ENCODE measurements at regions not wholly inside any gene's neighbourhood (a gene's known extent, or its start where the extent isn't known, plus 50 kb on each side); places are given as distances from the start of the nearest gene placed in this dataset.

GRCh38 chr19:34595683-34596082 lies 81.3 kb downstream of the SCGB2B2 start:
- no peak overlapping the region for H4K5ac ChIP-seq (ENCODE audit: insufficient read length, low read depth, low read length)
- peaks cover 60 to 86% of the 10 kb centered on the region in 2 experiments for H3K9me3 ChIP-seq (ENCODE audit: insufficient read depth in 2 of 2, low read depth in 1 of 2, low read length in 1 of 2)
- DNase-seq (ENCODE audit: low read depth in 1 of 2, low spot score in 2 of 2): no peak
- no peak overlapping the region for H3K27ac ChIP-seq (ENCODE audit: low read depth, low read length)
- H3K27me3 ChIP-seq (replicated peaks in 1 of 4; ENCODE audit: control insufficient read depth in 3 of 4, extremely low read depth in 1 of 4, insufficient read depth in 3 of 4, low read length in 3 of 4): no peaks in the 10 kb centered on the region
- CTCF ChIA-PET (ENCODE audit: partially characterized antibody): no interaction called here
- no peak overlapping the region for H3K23ac ChIP-seq (ENCODE audit: insufficient read length)
- TF ChIP-seq RBBP5 (IDR thresholded peaks at IDR 0.05; ENCODE audit: borderline replicate concordance, low read depth, low read length) (no peak), ATF2 (IDR thresholded peaks at IDR 0.05; ENCODE audit: low read length) (no peak), CHD2 (IDR thresholded peaks at IDR 0.05; ENCODE audit: low read length) (no peak), E2F6 (IDR thresholded peaks at IDR 0.05) (no peak), POLR2AphosphoS5 (IDR thresholded peaks at IDR 0.05; ENCODE audit: low read depth, low read length) (no peak), TBP (IDR thresholded peaks at IDR 0.05; ENCODE audit: low read depth, low read length) (no peak), EZH2 (IDR thresholded peaks at IDR 0.05; ENCODE audit: low read depth, low read length, severe bottlenecking) (no peak), ASH2L (IDR thresholded peaks at IDR 0.05; ENCODE audit: low read length) (no peak), SP4 (IDR thresholded peaks at IDR 0.05; ENCODE audit: low read length) (no peak)
- no peak overlapping the region for H3K9ac ChIP-seq (replicated peaks in 1 of 4; ENCODE audit: extremely low read depth in 1 of 4, low read depth in 3 of 4, low read length in 3 of 4)
- no peaks in the 10 kb centered on the region for H3K79me1 ChIP-seq (ENCODE audit: low read depth, low read length)
- no peak overlapping the region for H3K18ac ChIP-seq (ENCODE audit: extremely low read depth, low read length)
- no peak overlapping the region for H2BK20ac ChIP-seq (ENCODE audit: low read length)
- 76% methylated on average over 10 of the region's 10 CpGs; no CpG with 5 or more reads in 1 of the 2 experiments for WGBS, 2 experiments (ENCODE audit: extremely low coverage in 1 of 2, insufficient coverage in 1 of 2, insufficient read length in 1 of 2, insufficient replicate concordance in 2 of 2, low coverage in 1 of 2, low lambda C conversion rate in 2 of 2, missing lambda C conversion rate in 1 of 2)
- H4K8ac ChIP-seq (ENCODE audit: extremely low read depth, insufficient read depth, low read length): no peak overlapping the region
- no peaks in the 10 kb centered on the region for H3K79me2 ChIP-seq (ENCODE audit: control insufficient read depth in 1 of 2, insufficient read depth in 2 of 2, low read length in 2 of 2)
- H4K20me1 ChIP-seq (replicated peaks in 1 of 2; ENCODE audit: control insufficient read depth in 1 of 2, insufficient read depth in 2 of 2, low read length in 2 of 2): no peaks in the 10 kb centered on the region
- no peak overlapping the region for H2BK120ac ChIP-seq (replicated peaks; ENCODE audit: low read depth, low read length)
- no peak overlapping the region for H2BK15ac ChIP-seq (ENCODE audit: low read length)
- no peak overlapping the region for H4K91ac ChIP-seq (replicated peaks; ENCODE audit: insufficient read length, low read length)
- H3K4me2 ChIP-seq (ENCODE audit: insufficient read depth in 1 of 2, low read depth in 2 of 2, low read length in 2 of 2): no peak overlapping the region
- H3K4me3 ChIP-seq (ENCODE audit: extremely low read depth in 1 of 4, insufficient read depth in 2 of 4, low read depth in 3 of 4, low read length in 4 of 4): no peak overlapping the region
- POLR2A ChIA-PET (ENCODE audit: partially characterized antibody): no interaction called here
- H2BK12ac ChIP-seq (ENCODE audit: low read depth, low read length): no peak overlapping the region
- H3K23me2 ChIP-seq (ENCODE audit: low read depth, low read length): no peaks in the 10 kb centered on the region; the same call in 1 of the 2 replicates
- no peak overlapping the region for H2AFZ ChIP-seq (ENCODE audit: low read length)
- H3K14ac ChIP-seq (ENCODE audit: insufficient read length): no peak overlapping the region
- FAIRE-seq: no peak
- no peak overlapping the region for H3K56ac ChIP-seq (replicated peaks; ENCODE audit: insufficient read length, low read depth, low read length)
- no peak overlapping the region for H2BK5ac ChIP-seq (ENCODE audit: low read depth, low read length)
- H2AK5ac ChIP-seq (ENCODE audit: low read depth, low read length): no peak overlapping the region
- no peak overlapping the region for H3K4ac ChIP-seq (replicated peaks; ENCODE audit: insufficient read length, low read depth, low read length)
- no peaks in the 10 kb centered on the region for H3K4me1 ChIP-seq (replicated peaks in 1 of 4; ENCODE audit: control insufficient read depth in 3 of 4, insufficient read depth in 4 of 4, low read length in 3 of 4)
- no peaks in the 10 kb centered on the region for H3K36me3 ChIP-seq (ENCODE audit: control insufficient read depth in 2 of 4, insufficient read depth in 4 of 4, low read length in 3 of 4)
